ENCODE measurements at regions not wholly inside any gene's neighbourhood (a gene's known extent, or its start where the extent isn't known, plus 50 kb on each side); places are given as distances from the start of the nearest gene placed in this dataset.

DNA sequence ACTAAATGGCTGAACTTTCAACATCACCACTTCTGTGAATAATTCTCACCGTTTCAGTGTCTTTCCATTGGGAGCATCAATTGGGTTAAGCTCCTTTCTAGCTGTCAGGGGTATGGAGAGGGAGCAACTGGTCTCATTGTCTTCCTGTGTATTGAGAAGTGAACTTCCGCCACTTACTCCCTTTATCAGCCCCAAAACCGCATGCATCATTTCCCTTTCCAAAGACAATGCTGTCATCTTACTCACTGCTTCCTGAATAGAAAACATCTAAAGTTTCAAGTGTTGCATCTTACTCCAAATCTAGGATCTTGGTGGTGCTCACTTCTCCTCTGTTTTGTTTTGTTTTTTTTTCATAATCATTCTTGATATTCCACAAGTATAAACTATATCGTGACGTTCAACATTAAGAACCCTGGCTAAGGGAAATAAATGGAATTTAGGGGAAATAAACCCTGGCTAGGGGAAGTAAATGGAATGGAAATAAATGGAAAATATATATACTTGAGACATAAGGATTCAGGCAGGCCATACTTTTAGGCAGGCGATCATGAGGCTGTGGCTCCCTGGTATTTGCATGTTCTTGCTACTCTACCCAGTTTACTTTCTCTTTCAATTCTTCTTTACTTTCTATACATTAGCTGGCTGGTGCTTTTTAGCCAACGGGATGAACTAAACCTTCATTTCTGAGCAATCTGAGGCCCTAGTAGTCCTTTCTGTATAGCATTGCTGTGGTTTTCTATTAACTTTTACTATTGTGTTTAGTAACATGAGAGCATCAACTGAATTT, 371.9 kb downstream of the BMPER start:
- DNase-seq = no peak

DNA sequence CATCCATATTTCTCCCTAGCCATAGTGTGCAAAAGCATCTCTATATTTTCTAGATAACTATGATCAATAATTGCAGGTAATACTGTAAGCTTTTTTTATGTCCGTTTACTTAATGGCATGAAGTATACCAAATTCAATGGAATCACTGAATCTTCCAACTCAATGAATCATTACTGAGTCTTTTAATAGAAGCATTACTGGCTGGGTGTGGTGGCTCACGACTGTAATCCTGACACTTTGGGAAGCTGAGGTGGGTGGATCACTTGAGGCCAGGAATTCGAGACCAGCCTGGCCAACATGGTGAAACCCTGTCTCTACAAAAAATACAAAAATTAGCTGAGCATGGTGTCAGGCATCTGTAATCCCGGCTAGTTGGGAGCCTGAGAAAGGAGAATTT, 372.5 kb downstream of the BMPER start:
- DNase-seq = no peak

DNA sequence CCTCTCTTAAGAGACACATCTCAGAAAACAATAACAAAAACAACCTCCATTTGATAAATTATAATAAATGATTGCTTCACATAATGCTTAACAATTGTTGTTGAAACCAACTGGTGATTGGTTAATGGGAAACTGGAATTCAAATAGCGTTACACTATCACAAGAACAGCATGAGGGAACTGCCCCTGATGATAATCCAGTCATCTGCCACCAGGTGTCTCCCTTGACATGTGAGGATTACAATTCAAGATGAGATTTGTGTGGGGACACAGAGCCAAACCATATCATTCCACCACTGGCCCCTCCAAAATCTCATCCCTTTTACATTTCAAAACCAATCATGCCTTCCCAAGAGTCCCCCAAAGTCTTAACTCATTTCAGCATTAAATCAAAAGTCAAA, 375.9 kb downstream of the BMPER start:
- DNase-seq = no peak

DNA sequence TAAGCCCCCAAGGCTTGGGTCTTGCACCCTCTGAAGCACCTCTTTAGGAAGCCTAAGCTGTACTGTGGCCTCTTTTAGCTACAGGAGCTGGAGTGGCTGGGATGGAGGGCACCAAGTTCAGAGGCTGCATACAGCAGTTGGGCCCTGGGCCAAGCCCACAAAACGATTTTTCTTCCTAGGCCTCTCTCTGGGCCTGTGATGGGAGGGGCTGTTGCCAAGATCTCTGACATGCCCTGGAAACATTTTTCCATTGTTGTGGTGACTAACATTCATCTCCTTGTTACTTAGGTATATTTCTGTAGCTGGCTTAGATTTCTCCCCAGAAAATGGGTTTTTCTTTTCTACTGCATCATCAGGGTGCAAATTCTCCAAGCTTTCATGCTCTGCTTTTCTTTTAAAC, 375.7 kb upstream of the NPSR1 start:
- no peak for DNase-seq

DNA sequence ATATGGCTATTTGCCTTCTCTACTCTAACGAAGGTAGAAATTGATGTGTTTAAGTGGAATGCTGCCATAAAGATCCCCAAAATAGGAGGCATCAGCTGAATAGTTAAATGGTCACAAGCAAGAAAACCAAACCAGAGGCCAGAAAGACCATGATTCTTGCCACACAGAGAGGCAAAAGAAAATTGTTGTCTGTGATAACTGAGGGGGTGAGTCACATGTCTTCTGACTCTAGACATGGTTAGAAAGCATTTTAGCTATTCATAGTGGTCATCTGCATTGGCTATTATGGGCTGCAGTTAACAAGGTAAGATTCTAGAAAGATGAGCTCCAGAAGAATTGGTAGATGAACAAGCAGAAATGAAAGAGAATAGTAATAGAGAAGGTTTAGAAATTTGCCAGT, 361.4 kb upstream of the NPSR1 start:
- DNase-seq = no peak

DNA sequence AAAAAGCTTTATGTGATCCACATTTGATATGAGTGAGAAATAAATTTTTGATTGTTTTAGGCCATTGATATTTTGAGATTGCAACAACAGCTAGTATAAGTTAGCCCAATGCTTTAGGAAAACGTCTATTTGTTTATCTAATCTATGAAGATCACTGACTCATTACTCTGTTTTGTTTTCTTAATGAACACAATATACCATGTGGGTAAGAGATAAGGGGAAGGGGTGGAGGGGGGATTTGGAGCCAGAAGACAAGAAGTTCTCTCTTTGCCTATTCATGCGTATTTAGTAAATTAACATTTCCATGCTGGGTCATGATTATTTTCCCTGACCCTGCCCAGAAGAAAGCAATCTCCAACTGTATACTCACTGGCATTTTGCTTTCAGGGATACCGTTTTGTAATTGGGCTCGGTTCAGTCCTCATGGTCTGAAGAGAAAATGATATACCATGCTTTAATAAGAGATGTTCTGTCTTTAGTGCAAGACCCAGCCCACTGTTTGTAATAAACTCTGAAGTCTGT, 359.5 kb upstream of the NPSR1 start:
- no peak for DNase-seq

DNA sequence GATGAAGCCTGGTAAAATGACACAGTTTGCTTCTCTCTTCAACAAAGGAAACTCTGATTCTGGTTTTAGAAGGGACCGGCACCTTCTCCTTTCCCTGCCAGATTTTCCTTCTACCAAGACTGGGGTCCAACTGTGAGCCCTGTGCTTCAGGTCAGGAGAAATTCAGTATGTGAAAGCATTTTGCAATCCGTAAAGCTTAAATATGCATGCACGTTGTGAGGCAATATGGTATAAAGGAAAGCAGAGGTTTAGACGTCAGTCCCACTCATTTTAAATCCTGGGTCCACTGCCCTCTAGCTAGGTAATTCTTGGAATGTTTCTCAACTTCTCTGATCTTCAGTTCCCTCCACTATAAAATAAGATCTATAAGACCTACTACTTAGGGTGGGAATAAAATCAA, 359.0 kb upstream of the NPSR1 start:
- DNase-seq = no peak

DNA sequence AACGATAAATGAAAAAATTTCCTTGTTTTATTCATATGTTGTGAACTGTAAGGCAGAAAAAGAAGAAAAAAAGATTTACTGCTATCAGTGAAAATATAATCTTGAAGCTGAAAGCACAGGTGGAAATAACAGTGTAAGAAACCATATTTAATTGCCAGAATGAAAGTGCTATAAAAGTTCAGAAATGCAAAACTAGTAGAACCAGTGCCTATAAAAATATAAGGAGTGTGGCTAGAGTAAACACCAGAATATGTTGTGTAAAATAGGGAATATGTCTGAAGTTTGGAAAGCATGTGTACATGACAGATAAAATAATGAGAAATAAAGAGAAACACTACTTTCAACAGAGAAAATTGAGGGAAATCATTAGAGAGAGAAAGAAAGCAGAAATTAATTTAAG, 350.5 kb upstream of the NPSR1 start:
- DNase-seq = no peak

DNA sequence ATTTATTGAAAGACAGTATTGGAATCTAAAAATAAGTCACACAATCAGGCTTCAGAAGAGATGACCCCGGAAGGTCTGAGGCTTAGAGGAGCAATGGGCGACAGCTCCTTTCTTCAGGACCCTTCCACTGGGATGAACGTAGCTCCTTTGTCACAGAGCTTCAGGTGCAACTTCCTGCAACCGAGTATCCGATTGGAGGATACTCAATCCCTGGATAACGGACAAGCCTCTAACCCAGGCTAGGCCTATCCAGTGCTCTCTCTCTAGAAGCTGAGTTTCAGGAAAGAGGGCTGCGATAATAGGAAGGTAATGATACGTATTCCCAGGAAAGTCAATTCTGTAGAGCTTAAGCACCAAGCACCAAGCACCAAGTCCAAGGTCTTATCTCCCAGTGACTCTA, 349.4 kb upstream of the NPSR1 start:
- DNase-seq = no peak

DNA sequence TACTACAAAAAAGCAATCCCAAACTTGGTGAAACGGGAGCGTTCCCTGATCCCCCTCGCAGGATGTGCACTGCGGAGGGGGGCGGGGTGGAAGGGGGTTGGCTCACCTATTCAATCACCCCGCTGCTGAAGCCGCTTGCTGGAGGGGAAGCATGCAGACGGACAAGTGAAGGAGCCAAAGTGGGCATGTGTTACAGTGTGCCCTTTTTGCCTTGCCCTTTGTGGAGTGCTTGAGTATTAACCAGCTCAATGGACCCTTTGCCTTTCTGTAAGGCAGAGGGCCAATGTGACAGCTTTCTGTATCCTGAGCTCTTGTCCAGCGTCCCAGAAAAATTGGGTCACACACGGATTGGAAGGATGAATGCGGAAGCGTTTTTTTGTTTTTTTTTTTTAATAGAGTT, 348.9 kb upstream of the NPSR1 start:
- DNase-seq = no peak

DNA sequence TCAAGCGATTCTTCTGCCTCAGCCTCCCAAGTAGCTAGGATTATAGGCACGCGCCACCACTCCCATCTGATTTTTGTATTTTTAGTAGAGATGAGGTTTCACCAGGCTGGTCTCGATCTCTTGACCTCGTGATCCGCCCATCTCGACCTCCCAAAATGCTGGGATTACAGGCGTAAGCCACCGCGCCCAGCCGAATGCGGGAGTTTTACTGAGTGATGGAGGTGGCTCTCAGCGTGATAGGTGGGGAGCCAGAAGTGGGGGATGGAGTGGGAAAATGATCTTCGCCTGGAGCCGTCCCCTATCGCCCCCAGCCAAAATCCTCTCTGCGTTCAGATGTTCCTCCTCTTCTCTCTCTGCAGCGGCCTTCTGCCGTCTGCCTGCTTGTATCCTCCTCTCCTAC, 348.4 kb upstream of the NPSR1 start:
- DNase-seq = no peak

DNA sequence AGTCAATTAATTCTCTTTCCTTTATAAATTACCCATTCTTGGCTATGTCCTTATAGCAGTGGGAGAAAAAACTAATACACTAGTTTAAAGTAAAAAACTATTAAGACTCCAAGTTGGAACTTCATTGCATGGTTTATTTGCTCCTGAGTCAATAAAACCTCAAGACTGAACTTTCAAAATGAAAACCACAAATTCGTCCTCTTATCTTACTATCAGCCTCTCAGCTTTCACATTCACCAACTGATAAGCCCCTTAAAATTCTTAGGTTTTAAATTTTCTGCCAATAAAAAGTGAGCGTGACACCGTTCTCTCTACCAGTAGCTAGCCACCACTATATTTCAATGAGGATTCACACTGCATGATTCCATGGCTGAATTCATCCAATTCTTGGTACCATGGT, 346.4 kb upstream of the NPSR1 start:
- DNase-seq = no peak

DNA sequence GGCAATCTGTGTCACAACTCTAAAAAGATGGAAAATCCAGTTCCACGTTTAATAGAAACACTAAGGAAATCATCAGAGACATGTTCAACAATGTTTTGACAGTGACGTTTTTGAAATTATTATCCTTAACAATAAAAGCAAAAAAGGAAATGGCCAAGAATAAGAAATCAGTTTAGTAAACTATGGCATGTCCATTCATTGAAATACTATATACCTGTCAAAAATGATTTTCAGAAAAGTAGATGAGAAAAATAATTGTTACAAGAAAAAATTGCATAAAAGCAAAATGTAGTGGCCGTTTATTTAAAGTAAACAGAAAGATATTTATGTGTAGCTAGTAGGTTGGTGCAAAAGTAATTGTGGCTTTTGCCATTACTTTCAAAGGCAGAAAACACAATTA, 345.4 kb upstream of the NPSR1 start:
- no peak for DNase-seq

DNA sequence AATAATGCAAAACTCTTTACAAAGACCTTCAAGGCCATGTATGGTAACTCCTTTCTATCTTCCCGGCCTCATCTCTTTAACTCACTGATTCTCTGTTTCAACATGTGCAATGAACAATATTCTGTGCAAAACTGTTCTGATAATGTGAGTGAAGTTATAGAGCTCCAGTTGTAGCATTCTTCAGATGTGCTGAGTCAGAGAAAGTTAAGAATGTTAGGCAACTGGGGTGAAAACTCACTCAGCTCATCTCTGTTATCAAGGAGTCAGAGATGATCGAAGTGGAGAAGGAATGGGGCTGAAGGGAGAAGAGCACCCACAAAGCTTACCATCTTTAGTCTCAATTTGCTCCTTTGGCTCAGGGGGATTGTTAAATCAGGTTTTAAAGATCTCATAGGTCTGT, 344.7 kb upstream of the NPSR1 start:
- no peak for DNase-seq

DNA sequence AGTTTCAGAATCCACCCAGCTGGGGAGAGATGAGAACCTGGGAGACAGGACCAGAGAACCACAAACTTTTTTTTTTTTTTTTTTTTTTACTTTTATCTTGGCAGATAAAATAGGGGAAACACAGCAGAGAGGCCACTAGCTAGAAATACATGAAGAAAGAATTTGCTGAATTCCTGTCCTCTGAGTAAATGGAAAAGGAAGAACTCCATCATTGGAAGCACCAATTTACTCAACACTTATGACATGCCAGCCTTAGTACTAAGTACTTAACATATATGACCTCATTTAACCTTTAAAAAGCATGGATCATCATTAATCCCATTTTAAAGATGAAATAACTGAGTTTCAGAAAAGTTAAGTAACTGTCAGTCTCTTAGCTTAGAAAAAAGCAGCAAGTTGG, 343.0 kb upstream of the NPSR1 start:
- DNase-seq = no peak

DNA sequence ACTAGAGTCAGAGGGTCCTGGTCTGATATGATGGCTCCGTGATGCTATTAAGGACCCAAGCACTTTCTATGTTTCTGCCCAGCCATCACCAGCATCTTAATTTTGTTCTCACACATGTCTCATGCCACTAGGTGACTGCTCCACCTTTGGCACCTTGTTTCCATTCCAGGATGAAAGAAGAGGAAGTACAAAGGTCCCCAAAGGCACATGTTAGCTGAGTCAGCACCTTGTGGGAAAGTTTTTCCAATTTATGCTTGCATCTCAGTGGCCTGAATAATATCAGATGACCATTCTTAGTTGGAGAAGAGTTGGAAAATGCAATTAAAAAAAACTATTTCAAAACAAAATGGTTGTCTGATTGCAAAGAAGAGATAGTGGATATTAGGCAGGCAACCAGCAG, 341.0 kb upstream of the NPSR1 start:
- DNase-seq = no peak

DNA sequence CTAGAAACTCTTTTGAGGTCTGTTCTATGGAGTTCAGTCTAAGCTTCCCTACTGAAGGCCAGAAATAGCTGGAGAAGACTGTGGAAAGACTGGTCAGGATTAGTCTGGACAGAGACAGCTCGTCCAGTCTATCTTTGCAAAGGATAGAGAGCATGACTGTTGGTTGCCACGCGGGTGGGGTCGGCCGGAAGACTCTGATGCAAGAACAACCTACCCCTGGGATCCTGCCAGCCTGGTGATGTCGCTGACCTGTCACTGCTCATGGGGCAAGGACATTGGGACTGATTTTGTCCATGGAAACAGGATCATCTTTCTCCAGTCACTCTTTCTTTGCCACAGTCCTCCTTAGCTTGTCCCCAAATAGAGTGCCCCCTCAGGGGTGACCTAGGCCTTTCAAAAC, 337.6 kb upstream of the NPSR1 start:
- no peak for DNase-seq

DNA sequence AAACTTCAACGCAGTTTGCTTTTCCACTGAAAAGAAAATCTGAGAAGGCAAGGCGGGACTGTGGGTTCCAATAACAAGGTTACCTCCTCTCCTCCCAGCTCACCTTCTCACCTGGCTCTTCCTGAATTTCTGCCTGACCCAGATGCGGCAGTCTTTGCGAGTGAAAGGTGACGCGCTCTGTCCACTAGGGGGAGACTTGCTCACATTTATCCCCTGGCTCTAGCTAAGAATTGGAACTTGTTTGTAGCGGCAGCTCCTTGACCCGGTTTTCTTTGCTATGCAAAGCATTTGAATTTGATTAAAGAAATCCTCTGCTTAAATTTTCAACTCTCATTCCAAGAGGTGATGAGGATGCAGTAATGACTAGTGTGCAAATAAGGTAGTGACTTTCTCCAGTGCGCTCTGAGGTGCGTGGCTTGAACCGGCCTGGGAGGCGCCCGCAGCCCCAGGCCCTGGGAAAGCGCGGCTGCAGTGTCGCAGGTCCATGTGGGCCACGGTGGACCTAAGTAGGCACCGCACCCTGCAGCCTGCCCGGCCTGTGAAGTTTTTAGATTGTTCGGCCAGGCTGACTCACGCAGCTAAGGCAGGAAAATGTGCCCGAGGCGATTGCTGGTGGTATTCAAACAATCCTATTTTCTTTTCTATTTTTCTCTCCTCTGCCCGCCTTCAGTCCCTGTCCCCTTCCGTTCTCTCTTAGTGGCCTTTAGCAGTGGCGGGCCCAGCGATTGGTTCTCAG, 336.9 kb upstream of the NPSR1 start:
- peak; percentile 3 to 31 for DNase-seq

DNA sequence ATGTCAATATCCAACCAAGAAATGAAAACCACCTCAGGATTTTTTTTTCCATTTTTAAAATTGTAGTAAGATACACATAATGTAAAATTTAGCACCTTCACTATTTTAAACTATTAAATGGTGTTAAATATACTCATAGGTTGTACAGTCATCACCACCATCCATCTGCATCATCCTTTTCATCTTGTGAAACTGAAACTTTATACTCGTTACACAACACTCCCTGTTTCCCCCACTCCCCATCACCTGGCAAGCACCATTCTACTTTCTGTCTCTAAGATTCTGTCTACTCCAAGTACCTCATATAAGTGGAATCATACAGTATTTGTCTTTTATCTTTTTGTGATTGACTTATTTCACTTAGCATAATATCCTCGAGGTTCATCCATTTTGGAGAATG, 335.2 kb upstream of the NPSR1 start:
- DNase-seq = no peak

DNA sequence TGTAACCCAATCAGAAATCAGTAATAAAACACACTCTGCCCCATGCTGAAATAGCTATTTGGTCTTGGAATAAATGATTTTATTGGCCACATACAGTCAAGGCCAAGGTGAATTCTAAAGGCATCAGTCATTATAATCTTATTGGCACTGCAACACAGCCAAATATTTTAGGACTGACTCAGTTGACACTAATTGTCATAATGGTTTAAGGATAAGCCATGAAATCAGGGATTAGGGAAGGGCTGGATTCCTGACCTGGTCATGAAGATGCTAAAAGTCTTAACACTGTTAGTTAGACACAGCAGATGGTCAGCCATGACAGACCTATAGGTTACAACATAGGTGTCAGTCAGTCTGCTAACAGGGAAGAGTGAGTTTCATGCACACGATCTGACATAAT, 330.3 kb upstream of the NPSR1 start:
- no peak for DNase-seq

DNA sequence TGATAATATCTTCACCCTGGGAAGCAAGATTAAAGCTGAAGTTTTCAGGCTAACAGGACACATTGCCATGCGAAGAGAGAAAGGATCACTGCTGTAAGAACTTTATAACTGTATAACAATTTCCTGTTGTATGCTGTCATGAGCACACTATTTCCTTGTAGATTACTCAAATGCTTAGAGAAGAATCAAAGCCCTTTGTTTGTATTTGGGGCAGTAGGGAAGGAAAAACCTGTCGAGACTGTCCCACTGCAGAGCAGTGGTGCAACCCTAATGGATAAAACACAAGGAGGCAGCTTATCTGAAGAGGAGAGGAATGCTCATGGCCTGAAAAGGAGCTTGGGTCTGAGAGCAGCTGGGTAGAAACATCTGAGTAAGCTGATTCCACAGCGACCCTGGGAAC, 327.7 kb upstream of the NPSR1 start:
- DNase-seq = no peak

DNA sequence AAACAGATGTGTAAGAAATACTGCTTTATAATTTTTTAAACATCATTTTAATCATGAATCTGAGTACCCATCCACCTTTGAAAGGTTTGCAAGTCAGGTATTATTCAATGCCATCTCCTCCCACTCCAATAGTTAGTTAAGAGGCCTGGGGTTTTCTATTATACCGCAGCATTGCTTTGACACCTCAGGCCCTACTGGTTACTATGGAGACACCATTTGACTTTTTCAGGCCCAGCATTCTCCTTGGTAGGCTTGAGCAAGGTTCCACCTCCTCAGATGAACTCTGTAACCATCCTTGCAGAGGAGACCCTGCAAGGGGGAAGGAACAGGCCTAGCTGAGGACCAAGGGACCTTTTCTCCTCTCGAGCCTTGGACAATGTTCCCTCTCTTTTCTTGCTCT, 326.9 kb upstream of the NPSR1 start:
- DNase-seq = no peak

DNA sequence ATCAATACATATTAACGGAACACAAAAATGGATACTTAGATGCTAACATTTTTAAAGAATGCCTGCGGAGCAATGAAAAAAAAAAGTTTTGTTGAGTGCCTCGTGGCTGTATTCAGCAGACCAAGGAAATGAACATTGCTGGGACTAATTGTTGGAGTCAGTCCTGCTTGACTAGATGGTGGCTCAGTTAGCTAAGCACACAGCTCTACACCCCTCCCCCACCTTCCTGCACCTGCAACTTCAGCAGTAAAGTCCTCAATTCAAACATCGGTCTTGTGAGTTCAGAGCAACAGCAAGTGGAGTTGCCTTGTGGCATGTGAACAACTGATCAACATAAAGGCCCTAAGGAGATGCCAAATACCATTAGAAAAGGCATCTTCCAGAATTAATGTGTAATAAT, 326.0 kb upstream of the NPSR1 start:
- DNase-seq = no peak

DNA sequence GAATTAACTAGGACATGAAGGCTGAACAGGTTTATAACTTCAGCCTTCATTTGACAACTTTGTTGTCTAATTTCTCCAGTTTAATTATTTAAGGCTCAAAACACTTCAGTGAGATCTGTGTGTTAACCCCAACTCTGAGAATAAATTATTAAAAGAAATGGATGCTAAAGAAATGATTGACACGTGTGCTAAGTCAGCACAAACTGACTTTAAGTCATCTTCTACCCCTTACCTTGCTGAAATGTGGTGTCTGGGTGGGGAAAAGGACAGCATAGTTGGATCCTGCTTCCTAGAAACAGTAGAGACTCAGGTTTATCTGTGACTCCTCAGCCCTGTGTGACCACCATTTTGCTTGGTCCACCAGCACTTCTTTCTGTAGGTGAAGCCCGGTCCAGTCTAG, 324.8 kb upstream of the NPSR1 start:
- no peak for DNase-seq

DNA sequence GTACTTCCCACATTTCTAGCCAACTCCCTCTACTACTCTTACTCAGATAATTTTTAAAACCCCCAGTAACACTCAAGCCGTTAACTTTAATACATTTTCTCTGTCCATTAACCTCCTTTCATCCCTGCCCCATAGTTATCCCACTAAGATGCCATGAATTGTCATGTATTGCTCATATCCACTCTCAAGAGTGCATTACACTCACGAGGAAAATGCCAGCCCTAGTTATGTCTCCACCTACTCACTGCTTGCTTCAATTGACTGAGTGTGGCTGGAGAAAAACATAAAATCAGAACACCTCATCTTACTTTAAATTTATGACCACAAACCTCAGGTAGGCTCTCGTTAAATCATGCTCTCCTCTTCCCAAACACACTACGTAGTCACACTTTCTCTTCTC, 324.1 kb upstream of the NPSR1 start:
- DNase-seq = no peak

Data from inflammatory macrophage treated with lipopolysaccharide for 1 hour (primary cell).